HG03469 (cell line): ENCODE measurements at regions not wholly inside any gene's neighbourhood (a gene's known extent, or its start where the extent isn't known, plus 50 kb on each side); places are given as distances from the start of the nearest gene placed in this dataset.

Source experiments
- ATAC-seq: cut with Tn5 transposase; IDR thresholded peaks from one replicate; pipeline ENCODE4 v1.9.1; 2021; ENCODE audit warnings: mild to moderate bottlenecking, moderate library complexity, moderate number of reproducible peaks; ENCODE audit not compliant: unreplicated experiment

- ATAC-seq, result no peak
Observed at GRCh38 chr1:214823311-214824117, 220.5 kb downstream of the CENPF start.

DNA sequence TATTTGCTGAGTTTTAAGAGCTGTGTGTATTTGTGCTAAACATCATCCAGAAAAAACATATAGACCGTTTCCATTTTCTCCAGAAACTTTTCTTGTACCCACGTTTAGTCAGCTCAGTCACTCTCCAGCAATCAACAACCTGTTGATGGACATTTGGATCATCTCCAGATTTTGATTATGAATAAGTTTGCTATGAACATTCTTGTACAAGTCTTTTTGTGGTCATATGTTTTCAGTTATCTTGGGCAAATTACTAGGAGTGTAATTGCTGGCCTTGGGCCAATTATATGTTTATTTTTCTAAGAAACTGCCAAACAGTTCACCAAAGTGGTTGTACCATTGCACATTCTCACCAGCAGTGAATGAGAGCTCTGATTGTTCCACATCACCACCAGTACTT is 221.8 kb downstream of the CENPF start:
- ATAC-seq, result no peak

DNA sequence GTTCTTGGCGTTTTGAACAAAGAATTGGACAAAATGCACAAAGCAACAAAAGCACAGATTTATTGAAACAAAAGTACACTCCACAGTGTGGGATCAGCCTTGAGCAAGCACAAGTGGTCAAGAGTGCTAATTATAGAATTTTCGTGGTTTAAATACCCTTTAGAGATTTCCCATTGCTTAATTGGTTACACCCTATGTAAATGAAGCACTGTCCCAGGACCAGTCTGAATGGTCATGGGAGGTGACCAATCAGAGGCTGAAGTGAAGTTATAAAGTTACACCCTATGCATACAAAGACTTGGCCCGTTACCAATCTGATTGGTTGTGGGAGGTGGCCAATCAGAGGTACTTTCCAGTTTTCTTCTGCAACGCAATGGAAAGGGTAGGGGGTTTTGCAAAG is 223.6 kb downstream of the CENPF start:
- no peak for ATAC-seq

DNA sequence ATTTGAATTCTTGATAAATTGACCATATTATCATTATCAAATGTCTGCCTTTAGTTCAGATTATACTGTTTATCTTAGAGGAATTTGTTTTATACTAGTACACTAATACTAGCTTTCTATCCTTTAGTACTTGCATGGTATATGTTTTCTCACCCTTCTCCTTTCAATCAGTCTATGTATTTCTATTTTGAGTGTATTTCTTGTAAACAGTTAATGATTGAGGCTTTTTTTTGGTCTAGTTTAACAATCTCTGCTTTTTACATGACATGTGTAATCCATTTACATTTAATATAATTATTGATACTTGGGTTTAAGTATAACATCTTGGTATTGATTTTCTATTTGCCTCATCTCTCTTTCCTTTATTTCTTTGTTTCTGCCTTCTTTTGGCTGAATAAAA is 224.9 kb downstream of the CENPF start:
- ATAC-seq, result no peak

DNA sequence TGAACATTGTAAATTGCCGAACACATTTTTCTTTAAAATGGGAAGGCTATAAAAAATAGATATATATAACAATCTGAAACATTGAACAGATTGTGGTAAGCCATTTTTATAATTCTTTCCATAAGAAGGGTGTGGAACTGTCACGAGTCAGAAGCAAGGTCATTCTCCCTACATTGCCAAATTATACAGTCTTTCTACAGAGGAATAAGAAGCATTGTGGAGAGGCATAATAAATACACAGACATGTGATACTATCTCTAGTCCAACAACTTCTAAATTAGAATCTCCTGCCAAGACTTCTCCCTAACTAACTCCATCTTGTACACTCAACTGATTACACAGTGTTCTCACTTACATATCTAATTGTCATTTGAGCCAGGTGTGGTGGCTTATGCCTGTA is 227.9 kb downstream of the CENPF start:
- ATAC-seq, result no peak

GRCh38 chr1:214831956-214832355 is 229.0 kb downstream of the CENPF start:
- ATAC-seq, result no peak

DNA sequence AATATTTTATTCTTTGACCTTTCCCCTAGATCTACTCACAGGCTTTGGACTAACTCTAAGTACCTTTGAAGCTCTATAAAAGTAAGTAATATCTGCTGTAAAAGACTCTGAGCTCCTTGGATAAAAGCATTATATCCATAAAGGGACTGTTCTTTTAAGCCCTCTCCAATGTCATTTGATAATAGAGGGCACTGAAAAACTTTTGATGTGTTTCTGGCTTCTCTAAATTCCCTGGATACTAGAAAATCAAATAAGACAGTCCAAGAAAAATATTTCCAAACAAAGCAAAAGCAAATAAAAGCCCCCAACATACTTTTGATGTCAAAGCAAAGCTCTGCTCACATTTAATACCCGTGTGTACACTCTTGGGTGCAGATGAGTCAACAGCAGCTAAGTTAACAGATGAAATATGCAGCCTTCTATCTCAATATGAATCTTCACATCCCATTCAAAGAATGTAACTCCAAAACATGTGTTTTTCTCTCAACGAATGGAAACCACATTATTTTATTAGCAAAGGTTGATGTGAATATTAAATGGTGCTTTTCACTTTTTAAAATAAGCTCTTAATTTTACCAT is 230.3 kb downstream of the CENPF start:
- ATAC-seq, result no peak

- no peak for ATAC-seq
Observed at GRCh38 chr1:214837376-214837775, 234.4 kb downstream of the CENPF start.

- ATAC-seq, result no peak
Observed at GRCh38 chr1:214838351-214838750, 235.4 kb downstream of the CENPF start.

GRCh38 chr1:214840356-214840755 is 237.4 kb downstream of the CENPF start:
- no peak for ATAC-seq

DNA sequence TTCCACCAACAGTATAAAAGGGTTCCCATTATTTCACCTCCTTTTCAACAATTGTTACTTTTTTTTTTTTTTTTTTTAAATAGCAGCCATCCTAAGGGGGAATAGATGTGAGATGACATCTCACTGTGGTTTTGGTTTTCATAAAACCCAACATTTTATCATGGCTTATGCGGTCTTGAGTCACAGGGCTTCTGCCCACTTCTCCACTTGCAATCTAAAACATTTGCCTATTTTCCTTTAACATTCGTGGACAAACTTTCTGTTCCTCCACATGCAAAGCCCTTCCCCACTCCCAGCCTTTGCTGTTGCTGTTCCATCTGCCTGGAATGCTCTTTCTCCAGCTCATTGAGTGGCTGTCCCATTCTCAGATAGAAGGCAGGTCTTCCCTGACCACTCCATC is 239.7 kb upstream of the KCNK2 start:
- ATAC-seq, result no peak

DNA sequence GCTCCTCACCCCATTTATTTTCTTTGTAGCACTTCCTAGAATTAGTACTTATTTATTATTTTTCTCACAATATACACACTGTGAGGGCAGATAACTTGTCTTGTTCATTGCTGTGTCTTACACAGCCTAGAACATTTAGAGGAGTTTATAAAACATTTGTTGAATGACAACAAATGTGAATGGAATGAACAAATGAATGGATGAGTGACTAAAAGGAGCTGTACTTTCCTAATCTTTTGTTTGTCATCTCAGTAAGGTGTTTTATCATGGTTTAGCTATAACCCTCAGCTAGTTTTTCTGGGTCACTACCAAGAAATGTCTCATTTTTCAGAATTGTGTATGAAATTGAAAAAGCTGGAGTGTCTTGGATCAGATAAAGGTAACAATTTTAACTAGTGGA is 239.3 kb upstream of the KCNK2 start:
- no peak for ATAC-seq

DNA sequence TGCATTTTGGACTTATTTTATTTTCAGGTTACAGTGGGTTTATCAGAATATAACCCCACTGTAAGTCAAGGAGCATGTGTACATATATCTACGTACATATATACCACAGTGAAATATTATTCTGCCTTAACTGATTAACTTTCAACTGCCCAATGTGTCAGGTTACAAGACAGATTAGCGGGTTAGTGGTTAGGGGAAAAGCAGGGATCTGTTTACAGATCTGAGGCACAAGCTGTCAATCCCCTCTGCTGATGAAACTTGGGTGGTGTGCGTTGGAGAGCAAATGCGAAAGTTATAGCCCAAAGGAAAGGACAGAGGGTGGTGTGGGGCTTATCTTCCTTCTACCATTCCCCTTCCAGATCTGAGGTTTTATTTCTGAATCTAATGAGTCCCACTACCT is 238.2 kb upstream of the KCNK2 start:
- no peak for ATAC-seq

DNA sequence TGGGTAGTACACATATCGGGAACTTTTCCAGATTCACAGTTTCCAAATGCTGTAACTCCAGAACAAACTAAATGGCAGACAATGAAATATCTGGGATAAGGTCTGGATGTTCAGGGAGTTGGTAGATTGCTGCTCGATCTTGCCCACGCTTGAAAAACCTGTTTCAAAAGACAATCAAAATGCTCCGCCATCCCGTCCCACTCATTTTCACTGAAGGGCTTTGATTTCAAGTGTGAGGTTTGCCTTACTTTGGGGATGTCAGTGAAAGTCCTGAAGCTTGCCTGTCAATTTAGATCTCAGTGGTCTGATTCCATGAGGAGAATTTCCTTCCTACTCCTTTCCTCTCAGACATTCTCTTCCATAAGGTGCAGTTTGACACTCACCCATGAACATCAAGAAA is 236.3 kb upstream of the KCNK2 start:
- ATAC-seq, result no peak

DNA sequence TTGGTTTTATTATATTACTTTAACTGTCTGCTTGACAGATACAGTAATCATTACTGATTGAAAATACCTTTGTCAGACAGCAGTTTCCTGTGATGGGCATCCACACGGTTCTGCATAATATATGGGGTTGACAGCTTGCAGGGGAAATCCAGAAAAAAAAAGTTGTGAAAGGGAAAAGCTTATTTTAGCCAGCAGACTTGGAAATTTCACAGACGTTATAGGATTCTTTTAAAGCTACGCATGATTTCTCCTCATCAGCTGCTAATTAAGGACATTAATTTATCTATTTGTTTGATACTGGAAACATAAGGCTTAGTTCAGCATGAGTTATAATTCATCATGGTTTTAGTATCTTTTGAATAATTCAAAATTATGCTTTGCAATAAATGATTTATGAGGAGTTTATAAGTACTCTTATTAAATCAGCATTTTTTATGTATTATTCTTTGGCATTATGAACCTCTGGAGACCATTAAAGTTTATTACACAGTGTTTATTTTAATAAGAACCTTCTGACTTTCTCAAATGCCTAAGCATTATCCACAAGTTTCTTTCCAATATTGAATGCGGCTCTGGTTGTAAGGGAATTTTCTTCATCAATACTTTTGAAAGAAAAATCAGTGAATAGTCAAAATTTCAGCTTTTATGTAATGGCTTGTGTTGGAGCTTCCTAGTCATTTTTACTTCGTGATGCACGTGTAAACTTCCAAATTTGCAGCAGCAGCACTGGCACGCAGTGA is 235.3 kb upstream of the KCNK2 start:
- no peak for ATAC-seq

GRCh38 chr1:214848101-214848500 is 234.4 kb upstream of the KCNK2 start:
- ATAC-seq, result no peak

DNA sequence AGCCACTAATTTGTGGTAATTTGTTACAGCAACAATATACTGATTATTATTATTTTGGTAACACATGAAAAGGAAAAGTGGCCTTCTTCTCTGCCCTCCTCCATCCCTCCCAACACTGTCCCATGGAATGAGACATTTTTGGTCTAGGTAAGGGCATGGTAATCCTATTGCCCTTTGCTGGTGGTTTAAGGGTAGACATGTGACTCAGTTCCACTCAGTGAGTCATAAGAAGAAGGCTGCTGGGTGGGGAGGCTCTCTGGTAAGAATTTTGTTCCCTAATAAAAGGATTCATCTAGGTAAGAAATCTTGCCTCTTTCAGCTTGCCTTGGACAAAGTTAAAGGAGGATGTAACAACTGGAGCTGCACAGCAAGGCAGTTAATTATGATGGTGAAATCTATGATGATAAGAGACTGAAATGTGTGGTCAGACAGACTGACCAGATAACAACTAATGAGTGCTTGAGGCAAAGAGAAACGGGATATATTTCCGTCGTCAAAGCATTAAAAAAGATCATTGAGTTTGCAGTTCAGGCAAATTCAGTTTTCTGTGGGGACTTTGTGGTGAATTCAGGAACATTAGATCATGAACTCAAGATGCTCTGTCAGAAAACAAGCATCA is 232.0 kb upstream of the KCNK2 start:
- no peak for ATAC-seq

GRCh38 chr1:214853340-214853739 is 229.2 kb upstream of the KCNK2 start:
- no peak for ATAC-seq

GRCh38 chr1:214854126-214854875 is 228.2 kb upstream of the KCNK2 start:
- no peak for ATAC-seq

GRCh38 chr1:214856843-214857242 is 225.7 kb upstream of the KCNK2 start:
- ATAC-seq, result no peak

- no peak for ATAC-seq
Observed at GRCh38 chr1:214857716-214858115, 224.8 kb upstream of the KCNK2 start.
